Fibroblast of lung (primary cell): ENCODE measurements at regions not wholly inside any gene's neighbourhood (a gene's known extent, or its start where the extent isn't known, plus 50 kb on each side); places are given as distances from the start of the nearest gene placed in this dataset.
A peak's percentile ranks its signal among the peaks of the same experiment; 100 is the strongest.

Experiments used
- DNase-seq, 2 donors: peaks; one replicate each; pipeline versions ENCODE4 v3.0.0 to v3.0.0-alpha.2; 2010; ENCODE audit warnings: low read depth in 2 of 2
- H2AFZ ChIP-seq: 2 replicates; pipeline ENCODE4 v1.5.1; 2012; ENCODE audit warnings: low read length, control low read depth, inconsistent platforms
- H3K27ac ChIP-seq: 2 replicates; pipeline ENCODE4 v1.5.1; 2011; ENCODE audit warnings: low read length, control low read depth; ENCODE audit not compliant: insufficient read depth
- H3K27me3 ChIP-seq: 2 replicates; pipeline ENCODE4 v1.5.1; 2011; ENCODE audit warnings: mild to moderate bottlenecking, low read length; ENCODE audit not compliant: control insufficient read depth, insufficient read depth
- H3K36me3 ChIP-seq: 2 replicates; pipeline ENCODE4 v1.5.1; 2011; ENCODE audit warnings: low read length; ENCODE audit not compliant: control insufficient read depth, insufficient read depth
- H3K4me1 ChIP-seq: 2 replicates; pipeline ENCODE4 v1.5.1; 2011; ENCODE audit warnings: low read length; ENCODE audit not compliant: control insufficient read depth, insufficient read depth; ENCODE audit errors: extremely low read depth
- H3K4me2 ChIP-seq: 2 replicates; pipeline ENCODE4 v1.5.1; 2011; ENCODE audit warnings: low read length, control low read depth; ENCODE audit not compliant: insufficient read depth; ENCODE audit errors: extremely low read depth
- H3K4me3 ChIP-seq, 4 experiments: fragments of 200-600 bp in 1 of 4; sonication (generic) in 1 of 4; replicated peaks in 1 of 4; 2 replicates each; pipeline ENCODE4 v1.5.1; 2011 to 2016; ENCODE audit warnings: low read length in 4 of 4, low read depth in 3 of 4, mild to moderate bottlenecking in 3 of 4, control low read depth in 2 of 4, inconsistent platforms in 1 of 4, mixed read lengths in 1 of 4; ENCODE audit not compliant: insufficient read depth in 1 of 4; ENCODE audit errors: control extremely low read depth in 1 of 4
- H3K79me2 ChIP-seq: 2 replicates; pipeline ENCODE4 v1.5.1; 2012; ENCODE audit warnings: mild to moderate bottlenecking, low read length, inconsistent platforms; ENCODE audit not compliant: control insufficient read depth, insufficient read depth
- H3K9ac ChIP-seq: 2 replicates; pipeline ENCODE4 v1.5.1; 2011; ENCODE audit warnings: mild to moderate bottlenecking, low read length, control low read depth; ENCODE audit not compliant: insufficient read depth
- H3K9me3 ChIP-seq: 2 replicates; pipeline ENCODE4 v1.5.1; 2012; ENCODE audit warnings: low read depth, low read length; ENCODE audit not compliant: control insufficient read depth, insufficient read depth
- H4K20me1 ChIP-seq: 2 replicates; pipeline ENCODE4 v1.5.1; 2011; ENCODE audit warnings: low read length; ENCODE audit not compliant: control insufficient read depth, insufficient read depth; ENCODE audit errors: extremely low read depth
- EZH2 ChIP-seq: IDR thresholded peaks from 2 replicates; pipeline ENCODE4 v1.5.1; 2012; ENCODE audit warnings: low read length, control low read depth, mild to moderate bottlenecking; ENCODE audit errors: missing control alignments
- TF ChIP-seq, protein P1 (sequence below), 2 donors: IDR thresholded peaks in 1 of 2; conservative IDR thresholded peaks in 1 of 2; 1 replicate in 1 of 2; 2 replicates in 1 of 2; pipeline ENCODE4 v1.5.1; 2011 to 2012; ENCODE audit warnings: low read length in 2 of 2, control low read depth in 1 of 2, inconsistent platforms in 1 of 2, low read depth in 1 of 2, mild to moderate bottlenecking in 1 of 2

DNA sequence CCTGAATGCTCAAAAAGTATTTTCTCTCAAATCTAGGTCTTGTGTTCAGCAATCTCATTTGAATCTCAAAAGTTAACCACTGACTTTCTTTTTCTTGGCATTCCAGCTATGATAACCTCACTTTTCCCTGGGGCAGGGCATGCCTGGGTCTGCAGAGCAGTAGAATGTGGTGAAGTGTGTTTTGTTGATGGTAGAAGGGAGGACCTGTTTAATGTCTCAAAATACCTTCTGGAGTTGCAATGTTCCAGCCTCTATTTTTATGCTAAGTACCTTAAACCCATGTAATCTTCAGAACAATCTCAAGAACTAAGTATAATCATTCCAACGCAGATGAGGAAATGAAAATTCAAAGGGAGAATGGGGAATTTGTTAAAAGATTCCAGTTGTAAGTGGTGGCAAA lies 82.1 kb upstream of the FUT8 start:
- no peaks in the 10 kb centered on the region for H3K27me3 ChIP-seq
- H3K9ac ChIP-seq = no peak overlapping the region
- no peak for DNase-seq
- no peak overlapping the region for H2AFZ ChIP-seq
- no peaks in the 10 kb centered on the region for H4K20me1 ChIP-seq
- no peaks in the 10 kb centered on the region for H3K36me3 ChIP-seq
- TF ChIP-seq, protein P1, sequence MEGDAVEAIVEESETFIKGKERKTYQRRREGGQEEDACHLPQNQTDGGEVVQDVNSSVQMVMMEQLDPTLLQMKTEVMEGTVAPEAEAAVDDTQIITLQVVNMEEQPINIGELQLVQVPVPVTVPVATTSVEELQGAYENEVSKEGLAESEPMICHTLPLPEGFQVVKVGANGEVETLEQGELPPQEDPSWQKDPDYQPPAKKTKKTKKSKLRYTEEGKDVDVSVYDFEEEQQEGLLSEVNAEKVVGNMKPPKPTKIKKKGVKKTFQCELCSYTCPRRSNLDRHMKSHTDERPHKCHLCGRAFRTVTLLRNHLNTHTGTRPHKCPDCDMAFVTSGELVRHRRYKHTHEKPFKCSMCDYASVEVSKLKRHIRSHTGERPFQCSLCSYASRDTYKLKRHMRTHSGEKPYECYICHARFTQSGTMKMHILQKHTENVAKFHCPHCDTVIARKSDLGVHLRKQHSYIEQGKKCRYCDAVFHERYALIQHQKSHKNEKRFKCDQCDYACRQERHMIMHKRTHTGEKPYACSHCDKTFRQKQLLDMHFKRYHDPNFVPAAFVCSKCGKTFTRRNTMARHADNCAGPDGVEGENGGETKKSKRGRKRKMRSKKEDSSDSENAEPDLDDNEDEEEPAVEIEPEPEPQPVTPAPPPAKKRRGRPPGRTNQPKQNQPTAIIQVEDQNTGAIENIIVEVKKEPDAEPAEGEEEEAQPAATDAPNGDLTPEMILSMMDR (conservative IDR thresholded peaks at IDR 0.05 in 1 of 2, IDR thresholded peaks at IDR 0.05 in 1 of 2; ENCODE audit: low read depth in 1 of 2, low read length in 2 of 2) = no peak
- H3K4me2 ChIP-seq = no peak overlapping the region
- no peaks in the 10 kb centered on the region for H3K79me2 ChIP-seq
- H3K27ac ChIP-seq = no peak overlapping the region
- H3K9me3 ChIP-seq = no peaks in the 10 kb centered on the region
- H3K4me1 ChIP-seq = peaks cover 18% of the 10 kb centered on the region
- H3K4me3 ChIP-seq = no peak overlapping the region

DNA sequence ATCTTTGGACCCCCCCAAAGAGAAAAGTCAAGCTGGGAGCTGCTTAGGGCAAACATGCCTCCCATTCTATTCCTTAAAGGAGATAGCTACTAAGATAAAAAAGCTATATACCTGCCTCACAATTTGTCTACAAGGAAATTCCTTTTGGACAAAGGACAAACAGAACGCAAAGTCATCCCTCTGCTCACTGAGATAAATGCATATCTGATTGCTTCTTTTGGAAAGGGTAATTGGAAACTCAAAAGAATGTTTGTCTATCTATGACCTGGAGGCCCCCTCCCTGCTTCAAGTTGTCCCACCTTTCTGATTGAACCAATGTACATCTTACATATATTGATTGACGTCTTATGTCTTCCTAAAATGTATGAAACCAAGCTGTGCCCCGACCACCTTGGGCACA lies 80.9 kb upstream of the FUT8 start:
- no peak for DNase-seq
- TF ChIP-seq, protein P1 (conservative IDR thresholded peaks at IDR 0.05 in 1 of 2, IDR thresholded peaks at IDR 0.05 in 1 of 2; ENCODE audit: low read depth in 1 of 2, low read length in 2 of 2) = no peak
- TF ChIP-seq EZH2 = no peak
- Histone ChIP-seq H3K27ac (no peak overlapping the region), H2AFZ (no peak overlapping the region), H3K9ac (no peak overlapping the region), H3K27me3 (no peaks in the 10 kb centered on the region), H3K4me2 (no peak overlapping the region), H3K4me3 (no peak overlapping the region), H3K36me3 (no peaks in the 10 kb centered on the region), H3K4me1 (peaks cover 26% of the 10 kb centered on the region), H3K79me2 (no peaks in the 10 kb centered on the region), H4K20me1 (no peaks in the 10 kb centered on the region), H3K9me3 (no peaks in the 10 kb centered on the region)

DNA sequence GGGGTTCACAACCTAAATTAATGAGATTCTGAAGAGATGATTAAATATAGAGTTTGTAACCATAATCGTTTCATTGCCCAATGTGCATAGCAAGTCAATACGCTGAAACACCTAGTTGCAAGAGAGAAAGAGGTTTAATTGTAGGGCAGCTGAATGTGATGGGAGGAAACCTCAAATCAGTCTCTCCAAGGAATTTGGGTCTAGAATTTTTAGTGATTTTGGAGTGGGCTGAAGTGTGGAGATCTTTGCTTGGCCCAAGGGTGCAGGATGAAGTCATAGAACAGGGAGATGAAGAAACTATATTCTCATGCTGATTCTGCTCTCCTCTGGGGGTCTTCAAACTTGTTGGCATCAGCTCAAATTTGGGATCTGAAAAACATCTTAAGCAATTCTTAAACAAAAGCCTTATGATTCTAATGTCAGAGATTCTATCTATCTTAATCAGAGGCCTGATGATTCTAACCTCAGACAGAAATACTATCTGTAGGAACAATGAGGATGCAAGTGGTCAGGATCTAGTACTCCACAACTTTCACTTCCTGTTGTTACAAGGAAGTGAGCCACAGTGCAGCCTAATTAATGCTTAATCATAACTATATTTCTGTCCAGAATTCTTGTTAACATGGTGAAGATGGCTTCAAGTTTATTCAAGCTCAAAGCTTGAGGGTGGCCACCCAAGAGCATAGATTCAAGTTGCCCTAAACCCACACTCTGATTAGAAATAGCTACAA lies 80.2 kb upstream of the FUT8 start:
- Histone ChIP-seq H3K4me3 (no peak overlapping the region), H3K36me3 (no peaks in the 10 kb centered on the region), H3K27me3 (no peaks in the 10 kb centered on the region), H3K27ac (no peak overlapping the region), H3K79me2 (no peaks in the 10 kb centered on the region), H4K20me1 (no peaks in the 10 kb centered on the region), H3K4me1 (peaks cover 26% of the 10 kb centered on the region), H3K9me3 (no peaks in the 10 kb centered on the region), H3K9ac (no peak overlapping the region), H2AFZ (no peak overlapping the region), H3K4me2 (no peak overlapping the region)
- TF ChIP-seq, protein P1 (conservative IDR thresholded peaks at IDR 0.05 in 1 of 2, IDR thresholded peaks at IDR 0.05 in 1 of 2; ENCODE audit: low read depth in 1 of 2, low read length in 2 of 2) = no peak
- no peak for TF ChIP-seq EZH2
- peak in 1 of 2 donors; percentile 16 for DNase-seq
